ENCODE measurements at regions not wholly inside any gene's neighbourhood (a gene's known extent, or its start where the extent isn't known, plus 50 kb on each side); places are given as distances from the start of the nearest gene placed in this dataset.

- no peak for DNase-seq (ENCODE audit: low read depth in 3 of 3)
Observed at GRCh38 chr11:15580775-15581095, 466.0 kb downstream of the INSC start.

DNA sequence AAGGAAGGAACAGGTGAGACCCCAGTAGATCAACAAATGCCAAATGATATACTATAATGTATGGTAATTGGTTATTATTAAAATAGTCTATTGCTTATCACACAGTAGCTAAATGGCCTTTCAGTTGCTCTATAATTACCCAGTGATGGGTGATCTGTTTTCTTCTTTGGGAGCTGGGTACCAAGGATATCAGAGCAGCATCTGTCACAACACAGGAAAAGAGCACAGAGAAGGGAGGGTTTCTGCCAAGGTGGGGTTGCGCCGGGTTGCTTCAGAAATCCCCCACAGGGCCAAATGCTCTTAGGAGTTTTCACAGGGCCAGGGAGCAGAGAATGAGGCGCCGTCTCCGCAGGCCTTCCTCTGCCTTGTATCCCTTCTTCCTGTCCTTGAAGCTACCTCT, 469.4 kb downstream of the INSC start:
- no peak for DNase-seq (ENCODE audit: low read depth in 3 of 3)

GRCh38 chr11:15585602-15586331, 471.0 kb downstream of the INSC start:
- no peak for DNase-seq (ENCODE audit: low read depth in 3 of 3)

DNA sequence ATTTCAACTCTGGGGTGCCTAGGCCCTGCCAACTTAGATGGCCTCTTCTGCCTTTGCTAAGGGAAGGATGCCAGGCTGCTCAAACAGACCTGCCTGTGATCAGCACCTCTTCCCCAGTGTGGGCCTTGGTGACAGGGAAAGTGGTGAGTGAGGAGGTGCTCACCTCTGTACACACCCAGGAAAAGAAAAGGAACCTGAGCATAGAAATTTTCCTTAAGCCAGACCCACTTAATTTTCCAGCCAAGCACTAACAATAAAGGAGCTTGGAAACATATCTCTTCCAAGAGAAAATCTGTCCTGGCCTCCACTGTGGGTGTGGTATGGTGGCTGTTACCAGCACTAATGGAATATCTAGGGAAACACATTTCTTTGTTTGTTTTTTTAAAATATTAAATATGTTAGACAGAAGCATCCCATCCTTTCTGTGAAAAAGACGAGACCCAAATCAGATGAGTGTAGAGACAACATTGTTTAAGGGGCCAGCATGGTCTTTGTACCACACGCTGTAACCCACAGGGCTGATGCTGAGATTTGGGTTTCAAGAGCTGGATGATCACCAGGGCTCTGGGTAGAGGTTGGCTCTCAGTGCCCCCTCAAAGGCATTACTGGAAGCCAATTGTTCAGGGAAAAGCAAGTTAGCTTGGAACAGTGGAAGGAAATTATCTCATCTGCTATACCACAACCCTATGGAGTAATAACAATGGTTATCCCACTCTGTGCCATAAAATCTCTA, 472.2 kb downstream of the INSC start:
- no peak for DNase-seq (ENCODE audit: low read depth in 3 of 3)

DNA sequence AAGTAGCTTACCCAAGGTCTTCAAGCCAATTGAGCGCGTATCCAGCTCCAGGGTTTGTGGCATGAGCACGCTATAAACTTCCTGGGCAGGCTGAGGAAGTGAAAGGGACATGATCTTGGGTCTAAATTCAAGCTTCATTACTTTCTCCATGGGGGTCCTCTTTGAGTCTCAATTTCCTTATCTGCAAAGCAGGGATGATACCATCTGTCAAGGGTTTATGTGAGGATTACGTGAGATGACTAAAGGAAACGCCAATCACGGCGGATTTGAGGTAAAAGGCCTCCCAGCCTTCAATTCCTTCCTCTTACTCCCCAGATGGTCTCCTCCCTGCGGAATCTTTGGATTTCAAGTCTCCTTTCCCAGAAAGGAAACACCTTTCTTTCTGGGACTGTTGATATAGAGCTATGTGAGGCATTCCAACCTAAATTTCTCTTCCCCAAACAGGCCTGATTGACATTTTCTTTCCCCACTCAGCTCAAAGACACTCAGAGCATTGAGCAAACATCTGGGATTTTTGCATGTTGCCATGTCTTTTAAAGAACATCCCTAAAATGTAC, 474.4 kb downstream of the INSC start:
- no peak for DNase-seq (ENCODE audit: low read depth in 3 of 3)

- no peak for DNase-seq (ENCODE audit: low read depth in 3 of 3)
Observed at GRCh38 chr11:15590132-15590531, 475.4 kb downstream of the INSC start.

- no peak for DNase-seq (ENCODE audit: low read depth in 3 of 3)
Observed at GRCh38 chr11:15591112-15591537, 476.4 kb downstream of the INSC start.

- no peak for DNase-seq (ENCODE audit: low read depth in 3 of 3)
Observed at GRCh38 chr11:15594607-15595006, 479.9 kb downstream of the INSC start.

DNA sequence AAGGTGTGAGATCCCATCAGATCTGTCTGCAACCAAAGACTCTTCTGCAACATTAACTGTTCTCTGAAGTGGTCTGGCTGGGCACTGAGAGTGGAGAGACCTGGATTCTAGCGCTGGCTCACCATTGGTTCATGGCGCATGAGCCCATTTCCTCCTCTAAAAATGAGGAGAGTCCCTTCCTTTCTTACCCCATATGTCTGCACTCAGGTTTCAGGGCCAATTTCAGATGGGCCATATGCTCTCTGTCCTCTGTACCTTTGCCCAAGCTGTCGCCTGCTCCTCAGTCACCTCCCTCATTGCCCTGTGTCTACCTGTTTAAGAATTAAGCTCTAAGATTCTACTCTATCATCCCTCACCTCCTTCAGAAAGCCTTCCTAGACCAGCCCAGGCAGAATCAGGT, 484.7 kb downstream of the INSC start:
- no peak for DNase-seq (ENCODE audit: low read depth in 3 of 3)

DNA sequence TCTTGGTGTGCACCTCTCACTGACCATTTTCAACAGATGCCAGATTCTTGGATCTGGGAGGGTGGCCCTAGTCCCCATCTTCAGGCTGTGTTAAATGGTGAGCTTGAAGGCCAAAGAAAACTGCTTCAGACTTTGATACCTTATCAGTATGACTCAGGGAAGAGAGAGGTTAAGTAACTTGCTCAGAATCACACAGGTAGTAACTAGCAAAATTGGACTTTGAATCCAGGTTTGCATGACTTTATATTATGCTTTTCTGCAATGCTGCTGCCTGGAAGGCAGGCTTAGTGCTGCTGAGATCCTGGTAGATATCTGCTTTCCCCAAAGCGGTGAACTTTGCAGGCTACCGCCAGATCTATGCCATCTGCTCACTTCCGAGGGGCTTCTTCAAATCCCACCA, 487.3 kb downstream of the INSC start:
- no peak for DNase-seq (ENCODE audit: low read depth in 3 of 3)

GRCh38 chr11:15602785-15603567, 488.3 kb downstream of the INSC start:
- DNase-seq (ENCODE audit: low read depth in 3 of 3), result no peak

DNA sequence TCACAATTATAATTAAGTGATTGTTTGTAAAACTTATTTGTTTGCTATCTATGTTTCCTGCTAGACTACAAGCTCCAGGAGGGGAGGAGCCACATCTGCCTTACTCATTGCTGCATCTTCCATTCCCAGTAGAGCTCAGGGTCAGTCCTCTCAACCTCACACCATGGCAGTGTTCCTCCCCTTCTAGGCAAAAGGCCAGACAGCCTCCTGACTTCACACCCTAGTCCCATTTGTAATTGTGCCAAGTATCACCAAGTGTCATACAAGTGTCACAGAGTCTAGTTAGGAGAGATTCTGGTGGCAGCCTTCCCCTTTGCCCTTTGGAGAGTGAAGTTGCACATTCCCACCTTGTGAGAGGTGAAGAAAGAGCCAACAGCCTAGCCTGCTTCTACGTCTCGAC, 490.4 kb downstream of the INSC start:
- DNase-seq (ENCODE audit: low read depth in 3 of 3), result no peak

- DNase-seq (ENCODE audit: low read depth in 3 of 3), result no peak
Observed at GRCh38 chr11:15607361-15608036, 492.8 kb downstream of the INSC start.

GRCh38 chr11:15609445-15609844, 494.7 kb downstream of the INSC start:
- DNase-seq (ENCODE audit: low read depth in 3 of 3), result no peak

DNA sequence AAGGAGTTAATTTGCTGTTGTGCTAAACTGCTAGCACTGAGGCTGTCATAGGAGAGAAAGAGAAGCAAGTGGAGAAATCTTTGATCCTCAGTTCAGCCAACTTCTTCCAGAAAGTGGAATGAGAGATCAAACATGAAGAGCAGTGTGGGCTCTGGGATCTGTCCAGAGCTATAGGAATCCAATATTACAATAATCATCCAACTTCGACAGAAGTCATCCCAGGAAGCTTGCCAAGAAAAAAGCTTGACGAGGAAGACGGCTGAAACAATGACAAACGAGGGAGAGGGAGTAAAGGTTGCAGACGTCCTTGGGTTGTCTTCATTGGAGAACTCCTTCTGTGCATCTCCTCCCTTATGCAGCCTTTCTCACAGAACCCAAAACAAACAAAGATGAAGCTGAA, 496.2 kb downstream of the INSC start:
- DNase-seq (ENCODE audit: low read depth in 3 of 3), result no peak

DNA sequence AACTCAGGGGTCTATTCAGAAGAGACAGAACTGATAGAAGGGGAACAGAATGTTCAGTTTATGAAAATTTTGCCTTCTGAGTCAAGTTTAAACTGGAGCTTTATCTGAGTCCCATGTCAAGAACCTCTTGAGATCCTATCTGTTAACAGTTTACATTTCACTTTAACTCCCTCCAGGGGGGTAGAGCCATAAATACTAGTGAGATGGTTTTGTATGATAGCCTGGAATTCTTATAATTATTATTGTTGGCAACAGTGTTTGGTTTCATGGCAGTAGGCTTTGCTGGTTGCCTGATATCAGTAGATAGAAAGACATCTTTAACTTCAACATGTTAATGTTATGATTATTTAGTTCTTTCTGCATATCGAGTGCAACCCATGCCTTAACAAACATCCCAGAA, 498.5 kb downstream of the INSC start:
- no peak for DNase-seq (ENCODE audit: low read depth in 3 of 3)

DNA sequence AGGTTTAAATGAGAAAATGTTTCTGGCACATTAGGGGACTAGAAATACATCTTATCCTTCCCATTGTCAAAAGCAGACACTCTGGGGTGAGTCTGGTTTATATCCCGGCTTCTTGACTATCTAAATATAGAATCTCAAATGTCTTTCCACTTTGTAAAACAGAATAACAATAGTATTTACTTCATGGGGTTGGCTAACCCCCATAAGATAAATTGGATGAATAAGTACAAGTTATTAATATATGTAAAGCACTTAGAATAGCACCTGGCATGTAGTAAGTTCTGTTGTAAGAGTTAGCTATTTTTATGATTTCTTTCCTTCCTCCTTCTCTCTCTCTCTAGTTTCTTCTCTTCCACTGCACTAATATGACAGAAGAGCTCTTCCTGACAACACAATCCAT, 499.1 kb downstream of the INSC start:
- no peak for DNase-seq (ENCODE audit: low read depth in 3 of 3)

GRCh38 chr11:15615398-15616096, 500.8 kb downstream of the INSC start:
- DNase-seq (ENCODE audit: low read depth in 3 of 3), result no peak

DNA sequence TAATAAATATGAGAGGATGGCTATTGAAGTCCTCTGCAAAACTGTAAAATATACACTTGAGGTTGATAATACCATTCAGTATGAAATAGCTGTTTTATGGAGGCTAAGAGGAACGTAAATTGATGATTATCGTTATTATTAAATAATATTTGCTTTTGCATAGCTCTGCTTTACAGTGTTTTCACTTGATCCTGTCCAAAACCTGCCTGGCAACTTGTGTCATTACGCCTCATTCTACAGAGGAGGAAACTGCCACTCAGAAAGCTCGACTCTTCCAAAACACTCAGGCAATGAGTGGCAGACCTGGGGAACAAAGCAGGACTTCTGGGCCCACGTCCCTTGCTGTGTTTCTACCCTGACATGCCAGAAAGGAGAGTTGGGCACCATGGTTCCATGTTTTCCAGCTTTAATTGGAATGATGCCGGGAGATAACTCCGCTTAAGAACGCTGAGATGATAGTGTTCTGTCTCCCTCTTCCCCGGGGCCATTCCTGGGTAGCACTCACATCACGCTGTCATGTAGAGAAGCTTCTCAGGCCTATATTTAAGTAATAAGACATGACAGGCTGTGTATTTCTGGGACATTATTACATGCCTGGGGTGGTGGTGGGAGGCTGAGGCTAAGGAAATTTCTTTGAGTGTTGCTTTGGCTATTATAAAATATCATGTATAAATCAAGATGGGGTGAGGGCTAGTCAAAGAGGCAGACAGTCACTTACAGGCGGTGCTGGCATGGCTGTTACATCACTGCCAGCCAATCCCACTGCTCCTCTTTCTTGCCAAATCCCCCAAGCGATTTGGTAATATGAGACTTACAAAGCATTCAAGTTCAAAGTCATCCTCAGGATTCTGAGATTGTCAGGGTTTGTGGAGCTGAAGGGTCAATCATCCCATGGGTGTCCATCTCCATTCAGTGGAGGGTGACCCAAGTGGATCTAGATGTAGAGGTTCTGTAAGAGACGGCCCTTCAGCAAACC, 501.7 kb downstream of the INSC start:
- no peak for DNase-seq (ENCODE audit: low read depth in 3 of 3)

DNA sequence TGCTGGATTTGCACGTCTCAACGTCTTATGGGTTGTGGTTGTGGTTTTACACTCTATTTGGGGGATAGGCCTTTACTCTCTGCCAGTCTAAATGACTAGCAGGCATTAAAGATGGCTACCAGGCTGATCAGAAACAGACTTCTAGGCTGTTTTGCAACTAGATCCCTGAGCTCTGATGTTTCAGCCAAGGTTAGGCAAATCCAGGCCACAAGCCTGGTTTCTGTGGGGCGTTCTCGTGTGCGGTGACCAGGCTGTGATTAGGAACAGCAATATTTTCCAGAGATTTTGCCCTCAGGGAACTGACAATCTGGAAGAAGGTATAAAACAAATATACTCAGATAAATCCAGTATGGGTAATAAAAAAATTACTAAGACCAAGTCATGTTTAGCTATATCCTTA, 502.4 kb downstream of the INSC start:
- DNase-seq (ENCODE audit: low read depth in 3 of 3), result no peak

Data from stimulated activated CD4-positive, alpha-beta T cell treated with anti-CD3 and anti-CD28 coated beads, TNF-alpha, amount 100 ng/mL, for 24 hours (primary cell).